ENCODE measurements at regions not wholly inside any gene's neighbourhood (a gene's known extent, or its start where the extent isn't known, plus 50 kb on each side); places are given as distances from the start of the nearest gene placed in this dataset.
"Not testable (repeated sequence)": the region's sequence is repeated elsewhere in the genome, so short reads cannot be mapped to it uniquely, and the experiment has no call there.

GRCh38 chr10:3634646-3635045 lies 150.4 kb downstream of the KLF6 start:
- not testable (repeated sequence) for H3K36me3 Mint-ChIP-seq; H3K4me1 Mint-ChIP-seq; H3K9me3 Mint-ChIP-seq; H3K4me3 Mint-ChIP-seq; H3K4me3 ChIP-seq (ENCODE audit: low read depth, low read length); H3K27ac ChIP-seq (ENCODE audit: insufficient read depth, low read length, poor library complexity, severe bottlenecking); H3K4me1 ChIP-seq (ENCODE audit: control insufficient read depth, insufficient read depth, low read length, poor library complexity, severe bottlenecking); H3K27ac Mint-ChIP-seq; ATAC-seq (ENCODE audit: low read depth in 2 of 2); H3K9me3 ChIP-seq (ENCODE audit: control insufficient read depth in 2 of 2, low read length in 2 of 2); H3K36me3 ChIP-seq (ENCODE audit: control insufficient read depth, insufficient read depth, low read length); H3K27me3 ChIP-seq (ENCODE audit: control insufficient read depth, insufficient read depth, low read length); H3K27me3 Mint-ChIP-seq; DNase-seq

GRCh38 chr10:3631701-3632330 lies 153.2 kb downstream of the KLF6 start:
- H3K27me3 ChIP-seq (ENCODE audit: control insufficient read depth, insufficient read depth, low read length), result no peaks in the 10 kb centered on the region
- no peak overlapping the region for H3K4me3 ChIP-seq (ENCODE audit: low read depth, low read length)
- H3K36me3 ChIP-seq (ENCODE audit: control insufficient read depth, insufficient read depth, low read length), result no peaks in the 10 kb centered on the region
- DNase-seq (no peak), ATAC-seq (ENCODE audit: low read depth in 2 of 2) (no peak)
- Mint-ChIP-seq H3K36me3 (no peaks in the 10 kb centered on the region), H3K27me3 (no peaks in the 10 kb centered on the region), H3K9me3 (no peaks in the 10 kb centered on the region), H3K4me1 (peaks cover 0 to 2% (median 0%) of the 10 kb centered on the region in 4 donors), H3K27ac (no peak overlapping the region), H3K4me3 (no peak overlapping the region)
- H3K27ac ChIP-seq (ENCODE audit: insufficient read depth, low read length, poor library complexity, severe bottlenecking), result no peak overlapping the region
- no peaks in the 10 kb centered on the region for H3K9me3 ChIP-seq (ENCODE audit: control insufficient read depth in 2 of 2, low read length in 2 of 2)
- no peaks in the 10 kb centered on the region for H3K4me1 ChIP-seq (ENCODE audit: control insufficient read depth, insufficient read depth, low read length, poor library complexity, severe bottlenecking)

- Histone ChIP-seq H3K36me3 (ENCODE audit: control insufficient read depth, insufficient read depth, low read length) (no peaks in the 10 kb centered on the region), H3K9me3 (ENCODE audit: control insufficient read depth in 2 of 2, low read length in 2 of 2) (no peaks in the 10 kb centered on the region), H3K4me3 (ENCODE audit: low read depth, low read length) (no peak overlapping the region), H3K27me3 (ENCODE audit: control insufficient read depth, insufficient read depth, low read length) (no peaks in the 10 kb centered on the region), H3K4me1 (ENCODE audit: control insufficient read depth, insufficient read depth, low read length, poor library complexity, severe bottlenecking) (no peaks in the 10 kb centered on the region), H3K27ac (ENCODE audit: insufficient read depth, low read length, poor library complexity, severe bottlenecking) (no peak overlapping the region)
- ATAC-seq (ENCODE audit: low read depth in 2 of 2), result no peak
- Mint-ChIP-seq H3K36me3 (no peaks in the 10 kb centered on the region), H3K27ac (no peak overlapping the region), H3K4me3 (no peak overlapping the region), H3K4me1 (peaks cover 0 to 2% (median 0%) of the 10 kb centered on the region in 4 donors), H3K9me3 (no peaks in the 10 kb centered on the region), H3K27me3 (no peaks in the 10 kb centered on the region)
- no peak for DNase-seq
Measured at GRCh38 chr10:3631291-3631690, 153.7 kb downstream of the KLF6 start.

GRCh38 chr10:3625959-3626751 lies 158.9 kb downstream of the KLF6 start:
- no peak overlapping the region for H3K27ac Mint-ChIP-seq
- ATAC-seq (ENCODE audit: low read depth in 2 of 2) (no peak), DNase-seq (no peak)
- Histone ChIP-seq H3K4me3 (ENCODE audit: low read depth, low read length) (no peak overlapping the region), H3K4me1 (ENCODE audit: control insufficient read depth, insufficient read depth, low read length, poor library complexity, severe bottlenecking) (peaks cover 15% of the 10 kb centered on the region), H3K9me3 (ENCODE audit: control insufficient read depth in 2 of 2, low read length in 2 of 2) (no peaks in the 10 kb centered on the region), H3K36me3 (ENCODE audit: control insufficient read depth, insufficient read depth, low read length) (no peaks in the 10 kb centered on the region), H3K27ac (ENCODE audit: insufficient read depth, low read length, poor library complexity, severe bottlenecking) (no peak overlapping the region), H3K27me3 (ENCODE audit: control insufficient read depth, insufficient read depth, low read length) (no peaks in the 10 kb centered on the region)
- no peak overlapping the region for H3K4me3 Mint-ChIP-seq
- peaks cover under 1% of the 10 kb centered on the region for H3K36me3 Mint-ChIP-seq
- H3K9me3 Mint-ChIP-seq, result peaks cover 0 to under 1% (median 0%) of the 10 kb centered on the region in 7 donors
- no peaks in the 10 kb centered on the region for H3K27me3 Mint-ChIP-seq
- H3K4me1 Mint-ChIP-seq, result peaks cover 12 to 18% (median 16%) of the 10 kb centered on the region in 4 donors

- DNase-seq (no peak), ATAC-seq (ENCODE audit: low read depth in 2 of 2) (no peak)
- no peaks in the 10 kb centered on the region for H3K36me3 ChIP-seq (ENCODE audit: control insufficient read depth, insufficient read depth, low read length)
- Mint-ChIP-seq H3K9me3 (peaks cover 0 to 10% (median 0%) of the 10 kb centered on the region in 7 donors), H3K4me3 (peak overlapping the region in 1 of 4 donors; percentile 55), H3K4me1 (peaks cover 12 to 18% (median 16%) of the 10 kb centered on the region in 4 donors), H3K27me3 (no peaks in the 10 kb centered on the region), H3K36me3 (peaks cover 9% of the 10 kb centered on the region), H3K27ac (peak overlapping the region in 1 of 3 donors; percentile 62)
- H3K4me1 ChIP-seq (ENCODE audit: control insufficient read depth, insufficient read depth, low read length, poor library complexity, severe bottlenecking), result peaks cover 15% of the 10 kb centered on the region
- no peak overlapping the region for H3K4me3 ChIP-seq (ENCODE audit: low read depth, low read length)
- H3K27me3 ChIP-seq (ENCODE audit: control insufficient read depth, insufficient read depth, low read length), result no peaks in the 10 kb centered on the region
- no peak overlapping the region for H3K27ac ChIP-seq (ENCODE audit: insufficient read depth, low read length, poor library complexity, severe bottlenecking)
- H3K9me3 ChIP-seq (ENCODE audit: control insufficient read depth in 2 of 2, low read length in 2 of 2), result peaks cover 0 to 5% of the 10 kb centered on the region in 2 experiments
Measured at GRCh38 chr10:3624367-3624766, 160.6 kb downstream of the KLF6 start.

GRCh38 chr10:3623746-3624145 lies 161.3 kb downstream of the KLF6 start:
- H3K9me3 ChIP-seq (ENCODE audit: control insufficient read depth in 2 of 2, low read length in 2 of 2), result peaks cover 0 to 5% of the 10 kb centered on the region in 2 experiments
- H3K9me3 Mint-ChIP-seq, result peaks cover 0 to 10% (median 0%) of the 10 kb centered on the region in 7 donors
- peak overlapping the region; percentile 52 for H3K4me3 ChIP-seq (ENCODE audit: low read depth, low read length)
- peaks cover 15% of the 10 kb centered on the region for H3K4me1 ChIP-seq (ENCODE audit: control insufficient read depth, insufficient read depth, low read length, poor library complexity, severe bottlenecking)
- H3K27me3 ChIP-seq (ENCODE audit: control insufficient read depth, insufficient read depth, low read length), result peaks cover 2% of the 10 kb centered on the region
- H3K4me1 Mint-ChIP-seq, result peaks cover 12 to 18% (median 16%) of the 10 kb centered on the region in 4 donors
- peaks cover 9% of the 10 kb centered on the region for H3K36me3 Mint-ChIP-seq
- DNase-seq (no peak), ATAC-seq (ENCODE audit: low read depth in 2 of 2) (no peak)
- no peak overlapping the region for H3K27ac ChIP-seq (ENCODE audit: insufficient read depth, low read length, poor library complexity, severe bottlenecking)
- no peaks in the 10 kb centered on the region for H3K36me3 ChIP-seq (ENCODE audit: control insufficient read depth, insufficient read depth, low read length)
- H3K27me3 Mint-ChIP-seq, result no peaks in the 10 kb centered on the region
- H3K4me3 Mint-ChIP-seq, result no peak overlapping the region
- peak overlapping the region in 1 of 3 donors; percentile 62 for H3K27ac Mint-ChIP-seq

- Histone ChIP-seq H3K9me3 (ENCODE audit: control insufficient read depth in 2 of 2, low read length in 2 of 2) (peaks cover 0 to 5% of the 10 kb centered on the region in 2 experiments), H3K36me3 (ENCODE audit: control insufficient read depth, insufficient read depth, low read length) (no peaks in the 10 kb centered on the region), H3K27me3 (ENCODE audit: control insufficient read depth, insufficient read depth, low read length) (peaks cover 2% of the 10 kb centered on the region), H3K27ac (ENCODE audit: insufficient read depth, low read length, poor library complexity, severe bottlenecking) (no peak overlapping the region), H3K4me3 (ENCODE audit: low read depth, low read length) (peak overlapping the region; percentile 27), H3K4me1 (ENCODE audit: control insufficient read depth, insufficient read depth, low read length, poor library complexity, severe bottlenecking) (peaks cover 15% of the 10 kb centered on the region)
- H3K27ac Mint-ChIP-seq, result peak overlapping the region in 2 of 3 donors; percentile 62 to 90
- peaks cover 0 to 10% (median 0%) of the 10 kb centered on the region in 7 donors for H3K9me3 Mint-ChIP-seq
- peak in 1 of 3 donors; percentile 27 for DNase-seq
- peaks cover 12 to 18% (median 16%) of the 10 kb centered on the region in 4 donors for H3K4me1 Mint-ChIP-seq
- peak in 1 of 2 donors; percentile 53 for ATAC-seq (ENCODE audit: low read depth in 2 of 2)
- peaks cover 9% of the 10 kb centered on the region for H3K36me3 Mint-ChIP-seq
- H3K4me3 Mint-ChIP-seq, result peak overlapping the region; percentile 6 to 72 (median 51)
- no peaks in the 10 kb centered on the region for H3K27me3 Mint-ChIP-seq
Measured at GRCh38 chr10:3622845-3623621, 162.0 kb downstream of the KLF6 start.
